HG02870 (cell line): ENCODE measurements at regions not wholly inside any gene's neighbourhood (a gene's known extent, or its start where the extent isn't known, plus 50 kb on each side); places are given as distances from the start of the nearest gene placed in this dataset.
"Not testable (repeated sequence)": the region's sequence is repeated elsewhere in the genome, so short reads cannot be mapped to it uniquely, and the experiment has no call there.

Experiments used
- ATAC-seq: cut with Tn5 transposase; IDR thresholded peaks from one replicate; pipeline ENCODE4 v1.9.1; 2021; ENCODE audit warnings: mild to moderate bottlenecking, moderate library complexity; ENCODE audit not compliant: unreplicated experiment

GRCh38 chr6:168864541-168865460 lies 388.8 kb downstream of the THBS2 start:
- no peak for ATAC-seq

GRCh38 chr6:168863467-168863866 lies 390.2 kb downstream of the THBS2 start:
- ATAC-seq: no peak

GRCh38 chr6:168862346-168862980 lies 391.2 kb downstream of the THBS2 start:
- ATAC-seq: no peak

GRCh38 chr6:168860987-168861386 lies 392.7 kb downstream of the THBS2 start:
- no peak for ATAC-seq

DNA sequence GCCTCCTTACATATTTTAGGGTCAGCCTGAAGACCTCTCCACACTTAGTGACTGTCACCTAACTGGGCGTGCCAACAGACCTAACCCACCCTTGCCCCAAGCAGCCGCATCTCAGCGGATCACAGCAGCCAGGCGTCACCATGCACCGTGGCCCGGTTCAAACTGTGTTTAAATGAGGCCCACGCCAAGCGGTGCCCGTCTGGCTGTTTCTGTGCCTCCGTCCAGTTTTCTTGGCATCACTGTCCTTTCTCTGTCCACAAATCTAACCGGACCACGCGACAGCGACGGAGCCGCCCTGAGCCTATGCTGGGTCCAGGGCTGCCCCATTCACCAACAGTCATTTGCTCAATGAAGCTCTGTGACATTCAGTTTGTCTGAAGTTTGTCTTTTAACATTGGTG lies 393.3 kb downstream of the THBS2 start:
- no peak for ATAC-seq

DNA sequence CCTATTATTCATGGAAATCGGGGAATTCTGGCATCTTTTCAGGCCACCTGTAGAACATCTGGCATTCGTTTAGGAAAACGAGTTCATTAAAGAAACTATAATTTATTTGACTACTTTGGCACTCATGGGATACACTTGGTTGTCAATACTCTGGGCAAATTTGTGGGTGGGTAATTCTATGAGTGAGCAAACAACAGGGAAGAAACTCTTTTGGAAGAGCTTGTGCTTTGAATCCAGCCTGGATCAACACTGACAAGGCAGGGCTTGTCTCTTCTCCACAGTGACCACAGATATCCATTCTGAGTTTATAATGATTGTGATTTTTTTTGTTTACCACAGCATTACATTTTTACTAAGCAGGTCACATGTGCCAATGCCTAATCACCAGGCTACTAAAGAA lies 394.7 kb downstream of the THBS2 start:
- no peak for ATAC-seq

DNA sequence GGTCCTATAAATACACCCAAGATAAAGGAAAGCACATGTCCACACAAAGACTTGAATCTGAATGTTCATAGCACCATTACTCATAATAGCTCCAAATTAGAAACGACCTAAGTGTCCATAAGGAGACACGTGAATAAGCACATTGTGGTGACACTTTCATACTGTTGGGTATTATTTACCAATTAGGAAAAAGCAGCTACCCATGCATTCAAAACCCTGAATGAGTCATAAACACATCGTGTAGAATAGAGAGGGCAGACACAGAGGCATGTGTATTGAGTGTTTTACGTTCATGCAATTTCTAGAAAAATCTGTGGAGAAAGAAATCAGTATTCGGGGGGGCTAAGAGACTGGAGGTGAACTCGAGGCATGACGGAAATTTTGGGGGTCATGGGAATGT lies 396.7 kb downstream of the THBS2 start:
- ATAC-seq: no peak

- no peak for ATAC-seq
These were observed 401.2 kb downstream of the THBS2 start for GRCh38 chr6:168852376-168852884.

DNA sequence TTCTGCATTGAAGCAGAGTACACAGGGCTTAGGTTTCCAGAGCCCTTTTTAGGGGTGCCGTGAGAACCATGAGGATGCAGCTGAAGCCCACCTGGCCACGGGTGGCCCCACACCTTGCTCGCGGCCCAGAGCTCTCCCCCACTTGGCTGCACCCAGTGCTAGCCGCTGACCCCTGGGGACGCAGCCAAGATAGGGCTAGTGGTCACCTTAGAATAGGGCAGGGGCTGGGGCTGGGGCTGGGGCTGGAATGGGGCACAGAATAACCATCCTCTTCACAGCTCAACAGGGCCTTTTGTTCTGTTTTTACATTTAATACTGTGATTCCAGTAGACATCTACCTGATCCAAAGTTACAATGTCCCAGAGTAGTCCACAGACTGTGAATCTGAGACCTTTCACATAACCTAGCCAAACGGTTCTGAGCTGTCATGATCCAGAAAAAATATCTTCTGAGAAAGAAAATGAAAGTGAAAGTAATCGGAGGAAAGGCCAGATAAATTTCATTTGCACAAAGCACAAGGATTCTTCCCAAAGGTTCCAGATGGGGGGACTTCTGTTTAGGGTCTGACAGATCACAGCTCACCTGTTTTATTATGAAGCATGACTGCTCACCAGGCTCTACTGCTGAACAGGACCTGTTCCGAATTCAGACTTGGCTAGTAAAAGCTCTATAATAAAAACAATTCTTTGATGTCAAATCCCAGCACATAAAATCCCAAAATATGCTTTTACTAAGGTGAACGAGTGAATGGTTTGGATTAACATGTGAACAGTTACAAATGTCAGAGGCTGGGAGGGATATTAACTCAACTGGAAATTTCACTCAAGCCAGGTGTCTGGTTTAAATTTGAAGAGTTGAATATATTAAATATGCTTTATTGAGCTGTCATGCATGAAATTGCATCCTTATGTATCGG lies 401.9 kb downstream of the THBS2 start:
- no peak for ATAC-seq

- ATAC-seq: not testable (repeated sequence)
These were observed 403.5 kb downstream of the THBS2 start for GRCh38 chr6:168850027-168850736.

GRCh38 chr6:168849459-168849858 lies 404.2 kb downstream of the THBS2 start:
- ATAC-seq: no peak

- no peak for ATAC-seq
These were observed 404.8 kb downstream of the THBS2 start for GRCh38 chr6:168848797-168849196.

DNA sequence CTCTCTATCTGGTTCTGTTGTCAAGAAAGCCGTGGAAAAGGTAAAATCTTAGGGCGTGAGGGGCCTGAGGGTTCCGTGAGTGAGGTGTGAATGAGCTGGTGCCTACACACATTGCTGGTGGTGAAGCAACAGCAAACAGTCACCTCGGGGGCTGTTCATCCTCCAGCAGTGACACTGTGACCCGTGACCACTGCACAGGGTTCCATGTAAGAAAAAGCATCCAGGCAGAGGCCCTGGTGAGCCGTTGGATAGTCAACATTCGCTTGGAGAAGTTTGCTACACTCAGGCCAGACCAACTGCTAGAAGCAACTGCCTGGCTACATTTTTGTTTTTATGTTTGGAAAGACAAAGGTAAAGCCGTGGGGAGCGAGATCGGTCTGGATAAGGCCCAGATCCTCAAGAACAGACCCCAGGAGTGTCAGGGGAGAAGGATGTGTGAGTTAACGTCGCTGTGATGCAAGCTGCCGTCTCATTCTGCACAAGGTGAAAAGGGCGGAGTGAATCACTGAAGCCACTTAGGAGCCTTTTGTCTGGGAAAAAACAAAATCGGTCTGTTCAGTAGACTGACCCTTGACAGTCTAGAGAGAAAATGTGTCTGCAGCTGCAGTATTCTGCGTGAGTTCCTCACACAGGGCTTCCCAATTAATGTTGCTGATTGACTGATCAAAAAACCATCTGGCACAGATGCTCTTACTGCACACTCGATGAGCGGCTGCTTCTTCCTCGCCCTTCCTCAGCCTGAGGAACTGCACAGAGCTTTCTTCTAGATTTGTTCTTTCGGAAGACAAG lies 404.0 kb downstream of the SMOC2 start:
- no peak for ATAC-seq

GRCh38 chr6:168842632-168843212 lies 401.7 kb downstream of the SMOC2 start:
- ATAC-seq: not testable (repeated sequence)

- no peak for ATAC-seq
These were observed 400.8 kb downstream of the SMOC2 start for GRCh38 chr6:168841609-168842278.

- not testable (repeated sequence) for ATAC-seq
These were observed 399.9 kb downstream of the SMOC2 start for GRCh38 chr6:168840932-168841331.

GRCh38 chr6:168840299-168840698 lies 399.3 kb downstream of the SMOC2 start:
- not testable (repeated sequence) for ATAC-seq

DNA sequence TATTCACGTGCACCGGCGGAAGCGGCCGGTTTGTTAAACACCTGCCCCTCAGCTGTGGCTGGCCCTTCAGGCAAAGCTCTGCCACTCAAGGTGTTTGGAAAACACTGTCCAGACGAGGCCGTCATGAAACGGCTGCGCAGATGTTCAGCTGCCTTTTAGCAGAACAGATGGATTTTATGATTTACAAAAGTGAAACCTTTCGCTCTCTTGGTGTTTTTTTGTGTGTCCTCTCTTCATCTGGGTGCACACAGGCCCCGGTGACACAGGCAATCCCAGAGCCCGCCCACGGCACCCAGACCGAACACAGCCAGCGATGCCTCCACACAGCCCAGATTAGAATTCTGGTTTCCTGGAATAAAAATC lies 397.0 kb downstream of the SMOC2 start:
- ATAC-seq: no peak
